ENCODE measurements at regions not wholly inside any gene's neighbourhood (a gene's known extent, or its start where the extent isn't known, plus 50 kb on each side); places are given as distances from the start of the nearest gene placed in this dataset.

GRCh38 chr2:41992671-41993434, 55.0 kb upstream of the PKDCC start:
- no peak for DNase-seq (ENCODE audit: extremely low read depth, low read depth)
- no peak for TF ChIP-seq CTCF (IDR thresholded peaks at IDR 0.05; ENCODE audit: low read depth, low read length)

GRCh38 chr2:41993435-41993925, 54.3 kb upstream of the PKDCC start:
- TF ChIP-seq CTCF (IDR thresholded peaks at IDR 0.05; ENCODE audit: low read depth, low read length): no peak
- no peak for DNase-seq (ENCODE audit: extremely low read depth, low read depth)

- peak; percentile 71 for DNase-seq (ENCODE audit: extremely low read depth, low read depth)
- TF ChIP-seq CTCF (IDR thresholded peaks at IDR 0.05; ENCODE audit: low read depth, low read length): no peak
Measured at GRCh38 chr2:41994233-41994637, 53.6 kb upstream of the PKDCC start.

- TF ChIP-seq CTCF (IDR thresholded peaks at IDR 0.05; ENCODE audit: low read depth, low read length): no peak
- no peak for DNase-seq (ENCODE audit: extremely low read depth, low read depth)
Measured at GRCh38 chr2:41994661-41995060, 53.2 kb upstream of the PKDCC start.

- no peak for TF ChIP-seq CTCF (IDR thresholded peaks at IDR 0.05; ENCODE audit: low read depth, low read length)
- no peak for DNase-seq (ENCODE audit: extremely low read depth, low read depth)
Measured at GRCh38 chr2:41997561-41997960, 50.3 kb upstream of the PKDCC start.

Data from AG09319 (cell line).